ENCODE measurements at regions not wholly inside any gene's neighbourhood (a gene's known extent, or its start where the extent isn't known, plus 50 kb on each side); places are given as distances from the start of the nearest gene placed in this dataset.

GRCh38 chr14:53327716-53328115 is 174.6 kb upstream of the DDHD1 start:
- TF ChIP-seq CTCF (optimal IDR thresholded peaks at IDR 0.05 in 1 of 3, IDR thresholded peaks at IDR 0.05 in 1 of 3, conservative IDR thresholded peaks at IDR 0.05 in 1 of 3; ENCODE audit: extremely low read depth in 1 of 3, insufficient read depth in 2 of 3, low read length in 3 of 3) (no peak), EZH2 (IDR thresholded peaks at IDR 0.05; ENCODE audit: low read length) (no peak)

Data from keratinocyte (primary cell).